H1 (cell line): ENCODE measurements at regions not wholly inside any gene's neighbourhood (a gene's known extent, or its start where the extent isn't known, plus 50 kb on each side); places are given as distances from the start of the nearest gene placed in this dataset.

ENCODE experiments used
- HDAC6 ChIP-seq: IDR thresholded peaks from one replicate; pipeline ENCODE4 v1.7.1; 2012; ENCODE audit warnings: low read depth, mild to moderate bottlenecking, inconsistent platforms, low read length, moderate library complexity
- RNF2 ChIP-seq: fragments of 200-900, 300-1000 bp; sonication (generic); IDR thresholded peaks from 2 replicates; pipeline ENCODE4 v1.7.1; 2016; ENCODE audit warnings: borderline replicate concordance, low read depth, mild to moderate bottlenecking, antibody characterized with exemption, low read length; ENCODE audit not compliant: poor library complexity, severe bottlenecking; ENCODE audit errors: missing control alignments
- TF ChIP-seq, protein P1 (sequence below): IDR thresholded peaks from 2 replicates; pipeline ENCODE4 v1.6.1; 2012; ENCODE audit warnings: low read length, inconsistent platforms

- TF ChIP-seq, protein P1, sequence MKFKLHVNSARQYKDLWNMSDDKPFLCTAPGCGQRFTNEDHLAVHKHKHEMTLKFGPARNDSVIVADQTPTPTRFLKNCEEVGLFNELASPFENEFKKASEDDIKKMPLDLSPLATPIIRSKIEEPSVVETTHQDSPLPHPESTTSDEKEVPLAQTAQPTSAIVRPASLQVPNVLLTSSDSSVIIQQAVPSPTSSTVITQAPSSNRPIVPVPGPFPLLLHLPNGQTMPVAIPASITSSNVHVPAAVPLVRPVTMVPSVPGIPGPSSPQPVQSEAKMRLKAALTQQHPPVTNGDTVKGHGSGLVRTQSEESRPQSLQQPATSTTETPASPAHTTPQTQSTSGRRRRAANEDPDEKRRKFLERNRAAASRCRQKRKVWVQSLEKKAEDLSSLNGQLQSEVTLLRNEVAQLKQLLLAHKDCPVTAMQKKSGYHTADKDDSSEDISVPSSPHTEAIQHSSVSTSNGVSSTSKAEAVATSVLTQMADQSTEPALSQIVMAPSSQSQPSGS, result no peak
- TF ChIP-seq RNF2, result no peak
- no peak for TF ChIP-seq HDAC6
- TF ChIP-seq, all 59 proteins: peak for 0
Observed at GRCh38 chr7:156222611-156223010, 410.3 kb upstream of the SHH start (continued).
